Cardiac muscle cell (in vitro differentiated cells and primary cell): ENCODE measurements at regions not wholly inside any gene's neighbourhood (a gene's known extent, or its start where the extent isn't known, plus 50 kb on each side); places are given as distances from the start of the nearest gene placed in this dataset.

ENCODE experiments used
- DNase-seq, 2 donors: peaks; one replicate each; pipeline versions ENCODE4 v3.0.0 to v3.0.0-alpha.2; 2010 to 2017; ENCODE audit warnings: low read depth in 1 of 2, low spot score in 1 of 2
- H3K27ac ChIP-seq: fragments of 200-600 bp; sonication (generic); 2 replicates; pipeline ENCODE4 v1.5.1; 2016
- H3K27me3 ChIP-seq: fragments of 200-600 bp; sonication (generic); 2 replicates; pipeline ENCODE4 v1.6.0; 2016; ENCODE audit warnings: control low read depth
- H3K36me3 ChIP-seq: fragments of 200-600 bp; sonication (generic); 2 replicates; pipeline ENCODE4 v1.5.1; 2016; ENCODE audit warnings: control low read depth
- H3K4me1 ChIP-seq: fragments of 200-600 bp; sonication (generic); 2 replicates; pipeline ENCODE4 v1.8.1; 2017; ENCODE audit warnings: low read depth, mild to moderate bottlenecking, mixed run types
- H3K4me3 ChIP-seq: fragments of 200-600 bp; sonication (generic); 2 replicates; pipeline ENCODE4 v1.5.1; 2016; ENCODE audit warnings: mild to moderate bottlenecking
- H3K9me3 ChIP-seq: fragments of 200-600 bp; sonication (generic); 2 replicates; pipeline ENCODE4 v1.5.1; 2017; ENCODE audit warnings: low read depth, mild to moderate bottlenecking, control low read depth
- TF ChIP-seq, protein P1 (sequence below): IDR thresholded peaks from 2 replicates; pipeline ENCODE4 v1.5.1; 2012; ENCODE audit warnings: low read depth, mild to moderate bottlenecking, low read length

DNA sequence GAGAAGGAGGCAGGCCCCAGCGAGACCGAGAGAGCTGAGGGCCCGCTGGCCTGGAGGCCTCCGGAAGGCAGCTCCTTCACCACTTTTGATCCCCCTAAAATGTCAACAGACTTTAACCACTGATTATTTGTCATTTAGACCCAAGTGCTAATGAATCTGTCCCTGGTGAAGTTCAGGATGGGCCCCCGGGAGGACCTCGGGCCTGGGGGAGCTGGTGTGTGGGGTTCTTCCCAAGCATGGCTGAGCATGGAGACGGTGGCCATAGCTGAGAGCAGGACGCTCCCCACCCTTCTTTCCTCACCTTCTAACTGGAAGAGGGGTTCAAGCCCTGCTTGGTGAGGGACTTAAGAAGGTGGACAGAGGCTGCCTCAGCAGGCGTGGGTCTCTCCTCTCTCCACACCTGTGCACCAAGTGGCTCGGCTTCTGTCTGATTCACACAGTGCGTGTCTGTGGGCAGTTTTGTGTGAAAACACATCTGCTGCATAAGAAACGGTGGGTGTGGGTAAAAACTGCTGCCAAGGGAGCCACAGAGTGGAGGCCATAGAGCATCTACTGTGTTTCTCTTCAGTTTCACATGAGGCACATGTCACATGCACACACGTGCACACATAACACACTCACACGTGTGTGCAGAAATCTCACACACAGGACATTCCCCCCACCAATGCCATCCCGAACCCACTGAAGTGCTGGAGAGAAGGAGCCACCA lies 53.5 kb upstream of the VIPR2 start:
- no peaks in the 10 kb centered on the region for H3K9me3 ChIP-seq
- DNase-seq, result no peak
- no peaks in the 10 kb centered on the region for H3K4me1 ChIP-seq
- no peak overlapping the region for H3K27ac ChIP-seq
- H3K36me3 ChIP-seq, result no peaks in the 10 kb centered on the region
- TF ChIP-seq, protein P1, sequence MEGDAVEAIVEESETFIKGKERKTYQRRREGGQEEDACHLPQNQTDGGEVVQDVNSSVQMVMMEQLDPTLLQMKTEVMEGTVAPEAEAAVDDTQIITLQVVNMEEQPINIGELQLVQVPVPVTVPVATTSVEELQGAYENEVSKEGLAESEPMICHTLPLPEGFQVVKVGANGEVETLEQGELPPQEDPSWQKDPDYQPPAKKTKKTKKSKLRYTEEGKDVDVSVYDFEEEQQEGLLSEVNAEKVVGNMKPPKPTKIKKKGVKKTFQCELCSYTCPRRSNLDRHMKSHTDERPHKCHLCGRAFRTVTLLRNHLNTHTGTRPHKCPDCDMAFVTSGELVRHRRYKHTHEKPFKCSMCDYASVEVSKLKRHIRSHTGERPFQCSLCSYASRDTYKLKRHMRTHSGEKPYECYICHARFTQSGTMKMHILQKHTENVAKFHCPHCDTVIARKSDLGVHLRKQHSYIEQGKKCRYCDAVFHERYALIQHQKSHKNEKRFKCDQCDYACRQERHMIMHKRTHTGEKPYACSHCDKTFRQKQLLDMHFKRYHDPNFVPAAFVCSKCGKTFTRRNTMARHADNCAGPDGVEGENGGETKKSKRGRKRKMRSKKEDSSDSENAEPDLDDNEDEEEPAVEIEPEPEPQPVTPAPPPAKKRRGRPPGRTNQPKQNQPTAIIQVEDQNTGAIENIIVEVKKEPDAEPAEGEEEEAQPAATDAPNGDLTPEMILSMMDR, result no peak
- no peak overlapping the region for H3K4me3 ChIP-seq
- no peaks in the 10 kb centered on the region for H3K27me3 ChIP-seq

- no peak for DNase-seq
- H3K36me3 ChIP-seq, result no peaks in the 10 kb centered on the region
- no peaks in the 10 kb centered on the region for H3K4me1 ChIP-seq
- H3K27ac ChIP-seq, result no peak overlapping the region
- no peaks in the 10 kb centered on the region for H3K27me3 ChIP-seq
- H3K4me3 ChIP-seq, result no peak overlapping the region
- H3K9me3 ChIP-seq, result no peaks in the 10 kb centered on the region
- TF ChIP-seq, protein P1, result no peak
Observed at GRCh38 chr7:159197066-159197975, 52.7 kb upstream of the VIPR2 start.

- Histone ChIP-seq H3K4me1 (no peaks in the 10 kb centered on the region), H3K9me3 (no peaks in the 10 kb centered on the region), H3K4me3 (no peak overlapping the region), H3K36me3 (no peaks in the 10 kb centered on the region), H3K27ac (no peak overlapping the region), H3K27me3 (no peaks in the 10 kb centered on the region)
- DNase-seq, result no peak
- TF ChIP-seq, protein P1, result no peak
Observed at GRCh38 chr7:159196584-159196983, 51.9 kb upstream of the VIPR2 start.

DNA sequence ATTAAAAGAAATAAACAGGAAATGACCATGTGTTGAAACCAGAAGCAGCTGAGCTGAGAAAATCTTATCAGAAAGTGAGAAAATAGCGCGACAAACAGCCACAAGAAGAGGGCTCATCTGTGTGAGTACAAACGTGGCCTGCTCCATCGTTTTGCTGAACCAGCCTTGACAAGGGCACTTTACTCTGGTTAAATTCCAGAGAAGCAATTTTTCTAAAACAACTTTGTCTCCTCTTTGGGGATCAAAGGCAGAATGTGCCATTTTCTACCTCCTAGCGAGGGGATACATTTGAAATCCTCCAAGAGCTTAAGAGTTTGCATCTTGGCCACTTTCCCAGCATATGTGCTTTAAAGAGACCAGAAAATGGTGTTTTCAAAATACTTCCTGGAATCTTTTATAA lies 51.3 kb upstream of the VIPR2 start:
- TF ChIP-seq, protein P1, result no peak
- Histone ChIP-seq H3K36me3 (no peaks in the 10 kb centered on the region), H3K27me3 (no peaks in the 10 kb centered on the region), H3K4me3 (no peak overlapping the region), H3K27ac (no peak overlapping the region), H3K4me1 (no peaks in the 10 kb centered on the region), H3K9me3 (no peaks in the 10 kb centered on the region)
- DNase-seq, result no peak
